ENCODE measurements at regions not wholly inside any gene's neighbourhood (a gene's known extent, or its start where the extent isn't known, plus 50 kb on each side); places are given as distances from the start of the nearest gene placed in this dataset.

- TF ChIP-seq CTCF (IDR thresholded peaks at IDR 0.05): no peak
- no peak for TF ChIP-seq POLR2A (IDR thresholded peaks at IDR 0.05)
Observed at GRCh38 chr4:177255359-177255758, 54.3 kb upstream of the NEIL3 start.
